Heart left ventricle (tissue), 16 donors: ENCODE measurements at regions not wholly inside any gene's neighbourhood (a gene's known extent, or its start where the extent isn't known, plus 50 kb on each side); places are given as distances from the start of the nearest gene placed in this dataset.
A peak's percentile ranks its signal among the peaks of the same experiment; 100 is the strongest.
"Not testable (repeated sequence)": the region's sequence is repeated elsewhere in the genome, so short reads cannot be mapped to it uniquely, and the experiment has no call there.

Source experiments
- ATAC-seq, 4 donors: fragments of 200-7000 bp; cut with Tn5 transposase; one replicate each; pipeline ENCODE4 v1.9.1; 2020 to 2022; ENCODE audit warnings: moderate library complexity in 4 of 4, mild to moderate bottlenecking in 3 of 4, moderate number of reproducible peaks in 1 of 4
- DNase-seq, 5 donors: peaks; one replicate each; pipeline ENCODE4 v3.0.0-alpha.2; 2020
- H3K27ac ChIP-seq, 12 donors: fragments of 200-600 bp; sonication (generic) in 4 of 12; one replicate each; pipeline versions ENCODE4 v1.5.0 to v1.8.0; 2016 to 2022; ENCODE audit warnings: mild to moderate bottlenecking in 2 of 12
- H3K27me3 ChIP-seq, 9 donors: fragments of 200-600 bp; sonication (generic) in 2 of 9; one replicate each; pipeline versions ENCODE4 v1.5.1 to v1.8.0; 2016 to 2022; ENCODE audit warnings: mild to moderate bottlenecking in 3 of 9
- H3K36me3 ChIP-seq, 9 donors: fragments of 200-600 bp; sonication (generic) in 2 of 9; one replicate each; pipeline versions ENCODE4 v1.5.0 to v1.8.0; 2018 to 2022; ENCODE audit warnings: mild to moderate bottlenecking in 2 of 9
- H3K4me1 ChIP-seq, 12 donors: fragments of 200-600 bp; sonication (generic) in 4 of 12; one replicate each; pipeline versions ENCODE4 v1.5.0 to v1.8.0; 2016 to 2022; ENCODE audit warnings: mild to moderate bottlenecking in 3 of 12
- H3K4me3 ChIP-seq, 12 donors: fragments of 200-600 bp; sonication (generic) in 4 of 12; one replicate each; pipeline versions ENCODE4 v1.5.0 to v1.8.0; 2017 to 2022; ENCODE audit warnings: mild to moderate bottlenecking in 9 of 12, moderate library complexity in 4 of 12
- H3K9me3 ChIP-seq, 12 donors: fragments of 200-600 bp; sonication (generic) in 4 of 12; one replicate each; pipeline versions ENCODE4 v1.5.0 to v1.8.0; 2016 to 2022; ENCODE audit warnings: mild to moderate bottlenecking in 1 of 12
- CTCF ChIP-seq, 12 donors: fragments of 200-600 bp; sonication (generic) in 4 of 12; IDR thresholded peaks; one replicate each; pipeline versions ENCODE4 v1.5.0 to v1.8.0; 2018 to 2022; ENCODE audit warnings: antibody characterized with exemption in 12 of 12, mild to moderate bottlenecking in 5 of 12
- POLR2A ChIP-seq, 2 donors: fragments of 450-650 bp; IDR thresholded peaks; one replicate each; pipeline ENCODE4 v1.6.1; 2017; ENCODE audit warnings: antibody characterized with exemption in 2 of 2, mild to moderate bottlenecking in 2 of 2, moderate library complexity in 2 of 2
- WGBS, 4 donors: extraction: QIAGEN DNeasy Blood & Tissue Kit in 2 of 4; methylation state at CpG; one replicate each; pipeline versions ENCODE4 v1.1.5 to v1.1.7; 2013 to 2018; 5-methylcytosine and 5-hydroxymethylcytosine counted together
- intact Hi-C, 10 donors: fragments of 100-400 bp; cut with DNase I; formaldehyde crosslinking; loops; one replicate each; pipeline versions ENCODE4 v1.11.1 to v1.14.2; 2022
- donor health status: ischemic (EF 13 %, LVEDD 7.1; RV severe dilation, severe dysfunction).
- donor health status: healthy with polysubstance abuse.
- donor health status: DM: no; HTN: yes; CAD: no.
- donor health status: DM: no; HTN: no; CAD: no.
- donor health status: ischemic (EF 25% LVEDD 6.9; RV normal size, moderate dysfunction).
- donor health status: ischemic (EF 25% LVEDD 5.7; RV mildly dilated, moderate dysfunction).
- donor health status: healthy.
- donor health status: DM: yes; HTN: yes; CAD: no.
- donor health status: ischemic (EF 35%, LVEDD 5.7; RV mildly dilated, moderate dysfunction).
- donor health status: nonischemic (EF 11% LVEDD 7.7; RV severe dilation, severe dysfunction).
- donor health status: DM: yes; HTN: yes; CAD: no.
- donor health status: PGD.
- donor health status: ischemic (EF 29% LVEDD 5.4; RV normal size, mild dysfunction).
- donor health status: nonischemic (EF 23%, LVEDD 6.1; RV moderate dilation, normal function).

DNA sequence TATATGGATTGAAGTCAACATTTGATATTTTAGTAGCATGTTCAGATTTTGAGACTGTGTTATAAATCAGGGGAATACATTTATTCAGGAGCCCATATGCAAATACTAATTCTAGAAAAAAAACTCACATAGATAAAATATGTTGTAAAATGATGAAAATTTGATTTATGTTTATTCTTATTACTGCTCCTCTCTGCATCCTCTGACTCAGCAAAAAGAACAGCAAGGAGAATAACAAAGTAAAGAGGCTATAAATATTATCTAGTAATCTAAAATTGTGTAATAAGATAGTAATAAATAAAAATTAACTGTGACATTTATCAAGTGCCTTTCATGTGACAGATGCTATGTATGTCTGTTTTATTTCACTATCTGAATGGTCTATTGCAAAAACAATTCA lies 507.2 kb upstream of the ANO3 start:
- TF ChIP-seq CTCF (IDR thresholded peaks at IDR 0.05) = no peak
- no peak for TF ChIP-seq POLR2A (IDR thresholded peaks at IDR 0.05)
- no peaks in the 10 kb centered on the region for H3K27me3 ChIP-seq
- no peak for ATAC-seq

DNA sequence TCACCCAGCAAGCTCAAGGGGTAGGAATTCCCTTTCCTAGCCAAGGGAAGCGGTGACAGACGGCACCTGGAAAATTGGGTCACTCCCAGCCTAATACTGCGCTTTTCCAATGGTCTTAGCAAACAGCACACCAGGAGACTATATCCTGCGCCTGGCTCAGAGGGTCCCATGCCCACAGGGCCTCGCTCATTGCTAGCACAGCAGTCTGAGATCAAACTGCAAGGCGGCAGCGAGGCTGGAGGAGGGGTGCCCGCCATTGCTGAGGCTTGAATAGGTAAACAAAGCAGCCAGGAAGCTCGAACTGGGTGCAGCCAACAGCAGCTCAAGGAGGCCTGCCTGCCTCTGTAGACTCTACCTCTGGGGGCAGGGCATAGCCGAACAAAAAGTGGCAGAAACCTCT lies 500.4 kb upstream of the ANO3 start:
- ATAC-seq, H3K27ac ChIP-seq, H3K36me3 ChIP-seq, H3K4me1 ChIP-seq, H3K27me3 ChIP-seq, H3K4me3 ChIP-seq, intact Hi-C loops, H3K9me3 ChIP-seq: not testable (repeated sequence)
- peak in 1 of 5 donors; percentile 51 for DNase-seq
- WGBS, 4 donors = 88 to 96% (median 90%) methylated on average over 9 to 10 of the region's 10 CpGs

More for the DNA sequence above, 507.2 kb upstream of the ANO3 start:
- Histone ChIP-seq H3K9me3 (no peaks in the 10 kb centered on the region), H3K27ac (no peak overlapping the region), H3K36me3 (no peaks in the 10 kb centered on the region), H3K4me1 (no peaks in the 10 kb centered on the region), H3K4me3 (no peak overlapping the region)
- DNase-seq = no peak
- intact Hi-C loops = no loop called here

- TF ChIP-seq CTCF (IDR thresholded peaks at IDR 0.05) = no peak
- no peak for TF ChIP-seq POLR2A (IDR thresholded peaks at IDR 0.05)
- intact Hi-C loops = no loop called here
- peaks cover 0 to 5% (median 0%) of the 10 kb centered on the region in 12 donors for H3K9me3 ChIP-seq
- ATAC-seq (no peak), DNase-seq (no peak)
- no peak overlapping the region for H3K27ac ChIP-seq
- H3K4me3 ChIP-seq = no peak overlapping the region
- no peaks in the 10 kb centered on the region for H3K36me3 ChIP-seq
- no peaks in the 10 kb centered on the region for H3K4me1 ChIP-seq
- WGBS, 4 donors = 75 to 87% (median 85%) methylated on average over 6 of the region's 6 CpGs
- H3K27me3 ChIP-seq = no peaks in the 10 kb centered on the region
Measured at GRCh38 chr11:25838918-25839625, 492.9 kb upstream of the ANO3 start.

GRCh38 chr11:25844811-25845210 lies 487.1 kb upstream of the ANO3 start:
- DNase-seq (no peak), ATAC-seq (no peak)
- Histone ChIP-seq H3K27me3 (no peaks in the 10 kb centered on the region), H3K4me3 (no peak overlapping the region), H3K9me3 (peaks cover 0 to 6% (median 0%) of the 10 kb centered on the region in 12 donors), H3K36me3 (no peaks in the 10 kb centered on the region), H3K27ac (no peak overlapping the region), H3K4me1 (no peaks in the 10 kb centered on the region)
- TF ChIP-seq CTCF (IDR thresholded peaks at IDR 0.05) = no peak
- no peak for TF ChIP-seq POLR2A (IDR thresholded peaks at IDR 0.05)
- WGBS, 4 donors = 67 to 77% (median 73%) methylated on average over 4 of the region's 4 CpGs
- intact Hi-C loops = no loop called here

- TF ChIP-seq POLR2A (IDR thresholded peaks at IDR 0.05) = no peak
- no peak for TF ChIP-seq CTCF (IDR thresholded peaks at IDR 0.05)
- H3K4me3 ChIP-seq = no peak overlapping the region
- peaks cover 0 to 2% (median 0%) of the 10 kb centered on the region in 12 donors for H3K4me1 ChIP-seq
- no peak for DNase-seq
- ATAC-seq = no peak
- no peaks in the 10 kb centered on the region for H3K9me3 ChIP-seq
- no peaks in the 10 kb centered on the region for H3K27me3 ChIP-seq
- no peaks in the 10 kb centered on the region for H3K36me3 ChIP-seq
- intact Hi-C loops = no loop called here
- WGBS, 4 donors = 93 to 96% (median 95%) methylated on average over 4 of the region's 4 CpGs
- no peak overlapping the region for H3K27ac ChIP-seq
Measured at GRCh38 chr11:25855916-25856315, 476.0 kb upstream of the ANO3 start.
